ENCODE measurements at regions not wholly inside any gene's neighbourhood (a gene's known extent, or its start where the extent isn't known, plus 50 kb on each side); places are given as distances from the start of the nearest gene placed in this dataset.

DNA sequence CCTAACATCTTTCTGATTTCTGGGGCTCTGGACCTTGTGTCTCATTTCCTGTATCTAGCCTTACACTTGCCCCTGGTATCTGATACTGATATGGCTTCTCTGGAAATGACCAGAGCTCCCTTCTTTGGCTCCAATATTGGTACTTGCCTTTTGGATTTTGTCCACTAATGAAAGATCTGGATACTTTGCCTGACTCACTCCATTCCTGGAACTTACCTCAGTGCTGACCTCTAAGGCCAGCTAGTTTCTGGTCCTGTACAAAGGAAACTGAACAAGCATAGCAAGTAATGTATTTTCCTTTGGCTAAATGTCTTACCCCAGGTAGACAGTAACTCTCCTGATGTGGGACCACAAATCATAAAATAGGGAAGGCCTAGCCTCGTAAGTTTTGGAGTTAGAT is 93.8 kb upstream of the SLC4A7 start:
- TF ChIP-seq TAF1 (IDR thresholded peaks at IDR 0.05; ENCODE audit: low read depth, low read length) (no peak), YY1 (IDR thresholded peaks at IDR 0.05; ENCODE audit: low read depth, low read length) (no peak), POLR2AphosphoS5 (IDR thresholded peaks at IDR 0.05; ENCODE audit: low read depth, low read length) (no peak), POLR2A (IDR thresholded peaks at IDR 0.05; ENCODE audit: control extremely low read depth in 1 of 2, low read depth in 2 of 2, low read length in 2 of 2) (no peak), RAD21 (IDR thresholded peaks at IDR 0.05 in 1 of 2, conservative IDR thresholded peaks at IDR 0.05 in 1 of 2; ENCODE audit: low read depth in 2 of 2, low read length in 2 of 2) (no peak), BACH1 (IDR thresholded peaks at IDR 0.05; ENCODE audit: low read length) (no peak), PHF8 (conservative IDR thresholded peaks at IDR 0.05; ENCODE audit: low read depth, low read length) (no peak), EP300 (IDR thresholded peaks at IDR 0.05; ENCODE audit: borderline replicate concordance in 1 of 2, low read depth in 2 of 2, low read length in 2 of 2) (no peak), MAFK (IDR thresholded peaks at IDR 0.05; ENCODE audit: low read depth, low read length) (no peak), KDM1A (IDR thresholded peaks at IDR 0.05; ENCODE audit: borderline replicate concordance, low read length) (no peak)
- TF ChIP-seq, protein P1, sequence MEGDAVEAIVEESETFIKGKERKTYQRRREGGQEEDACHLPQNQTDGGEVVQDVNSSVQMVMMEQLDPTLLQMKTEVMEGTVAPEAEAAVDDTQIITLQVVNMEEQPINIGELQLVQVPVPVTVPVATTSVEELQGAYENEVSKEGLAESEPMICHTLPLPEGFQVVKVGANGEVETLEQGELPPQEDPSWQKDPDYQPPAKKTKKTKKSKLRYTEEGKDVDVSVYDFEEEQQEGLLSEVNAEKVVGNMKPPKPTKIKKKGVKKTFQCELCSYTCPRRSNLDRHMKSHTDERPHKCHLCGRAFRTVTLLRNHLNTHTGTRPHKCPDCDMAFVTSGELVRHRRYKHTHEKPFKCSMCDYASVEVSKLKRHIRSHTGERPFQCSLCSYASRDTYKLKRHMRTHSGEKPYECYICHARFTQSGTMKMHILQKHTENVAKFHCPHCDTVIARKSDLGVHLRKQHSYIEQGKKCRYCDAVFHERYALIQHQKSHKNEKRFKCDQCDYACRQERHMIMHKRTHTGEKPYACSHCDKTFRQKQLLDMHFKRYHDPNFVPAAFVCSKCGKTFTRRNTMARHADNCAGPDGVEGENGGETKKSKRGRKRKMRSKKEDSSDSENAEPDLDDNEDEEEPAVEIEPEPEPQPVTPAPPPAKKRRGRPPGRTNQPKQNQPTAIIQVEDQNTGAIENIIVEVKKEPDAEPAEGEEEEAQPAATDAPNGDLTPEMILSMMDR (IDR thresholded peaks at IDR 0.05; ENCODE audit: control extremely low read depth in 1 of 3, insufficient read depth in 1 of 3, low read depth in 1 of 3, low read length in 3 of 3) = no peak

Data from H1 (cell line).